HCT116 (cell line): ENCODE measurements at regions not wholly inside any gene's neighbourhood (a gene's known extent, or its start where the extent isn't known, plus 50 kb on each side); places are given as distances from the start of the nearest gene placed in this dataset.

Experiments used
- ATAC-seq: fragments of 200-7000 bp; cut with Tn5 transposase; 2 replicates; pipeline ENCODE4 v1.9.1; 2020; ENCODE audit warnings: mild to moderate bottlenecking, moderate library complexity
- BruUV-seq: library from RNA; stranded (reverse); fragments of 400-500 nt; replicated peaks from 2 replicates; lab custom pipeline; 2021; lab: Mats Ljungman, UMichigan
- CTCF ChIA-PET: fragments of 300-600 bp; sonication (Branson Sonifier 250); formaldehyde crosslinking; loops from one replicate; lab custom pipeline; 2021; ENCODE audit warnings: antibody characterized with exemption; lab: Charles Lee
- POLR2A ChIA-PET: fragments of 300-600, 350-600 bp; sonication (Branson Sonifier 250); formaldehyde crosslinking; loops from one replicate; lab custom pipeline; 2021; ENCODE audit warnings: antibody characterized with exemption; lab: Charles Lee
- RAD21 ChIA-PET, 2 experiments: fragments of 300-600 bp; sonication (Branson Sonifier 250); formaldehyde crosslinking; loops; one replicate each; lab custom pipeline; 2023; ENCODE audit warnings: low total read pairs in 2 of 2; ENCODE audit not compliant: uncharacterized antibody in 2 of 2, unreplicated experiment in 2 of 2, low non-redundant PET in 1 of 2; lab: Charles Lee
- DNase-seq: peaks from one replicate; pipeline ENCODE4 v3.0.0-alpha.2; 2010; ENCODE audit warnings: low read depth, low spot score
- H2AFZ ChIP-seq: fragments of 200-600 bp; shearing (Covaris generic), sonication (generic); 2 replicates; pipeline ENCODE4 v1.6.1; 2017; ENCODE audit warnings: low read depth, mixed run types, mixed read lengths, antibody characterized with exemption, low read length; ENCODE audit not compliant: poor library complexity, severe bottlenecking
- H3K27ac ChIP-seq: 2 replicates; pipeline ENCODE4 v1.5.1; 2012; ENCODE audit warnings: low read depth, low read length
- H3K27me3 ChIP-seq: fragments of 200-600 bp; sonication (generic); 2 replicates; pipeline ENCODE4 v1.6.1; 2016; ENCODE audit warnings: mixed run types, low read length, mixed read lengths; ENCODE audit not compliant: insufficient read depth
- H3K36me3 ChIP-seq, 2 experiments: fragments of 200-500 bp in 1 of 2; fragments of 200-600 bp in 1 of 2; sonication (Bioruptor generic) in 1 of 2; sonication (generic) in 1 of 2; 2 replicates each; pipeline versions ENCODE4 v1.5.1 to v1.6.1; 2014 to 2016; ENCODE audit warnings: low read length in 2 of 2, inconsistent platforms in 1 of 2, mixed read lengths in 1 of 2, mixed run types in 1 of 2; ENCODE audit not compliant: insufficient read depth in 2 of 2, control insufficient read depth in 1 of 2
- H3K4me1 ChIP-seq, 2 experiments: fragments of 200-600 bp in 1 of 2; sonication (generic) in 1 of 2; 2 replicates each; pipeline versions ENCODE4 v1.5.1 to v1.6.1; 2012 to 2017; ENCODE audit warnings: low read length in 2 of 2, inconsistent platforms in 1 of 2, mild to moderate bottlenecking in 1 of 2, mixed read lengths in 1 of 2, mixed run types in 1 of 2, moderate library complexity in 1 of 2; ENCODE audit not compliant: insufficient read depth in 2 of 2, control insufficient read depth in 1 of 2
- H3K4me2 ChIP-seq: fragments of 200-600 bp; sonication (generic); 2 replicates; pipeline ENCODE4 v1.6.1; 2017; ENCODE audit warnings: mixed run types, low read length, mixed read lengths
- H3K4me3 ChIP-seq, 2 experiments: fragments of 200-600 bp in 1 of 2; sonication (generic) in 1 of 2; replicated peaks in 1 of 2; 2 replicates each; pipeline ENCODE4 v1.5.1; 2011 to 2016; ENCODE audit warnings: low read length in 2 of 2, control low read depth in 1 of 2, low read depth in 1 of 2, mild to moderate bottlenecking in 1 of 2, mixed read lengths in 1 of 2, mixed run types in 1 of 2
- H3K79me2 ChIP-seq: fragments of 200-600 bp; sonication (generic); 2 replicates; pipeline ENCODE4 v1.6.1; 2017; ENCODE audit warnings: mild to moderate bottlenecking, mixed run types, low read length, moderate library complexity, mixed read lengths; ENCODE audit not compliant: insufficient read depth
- H3K9ac ChIP-seq: fragments of 200-600 bp; sonication (generic); 2 replicates; pipeline ENCODE4 v1.6.1; 2016; ENCODE audit warnings: low read length, mixed read lengths
- H3K9me2 ChIP-seq: fragments of 200-600 bp; sonication (generic), shearing (Covaris generic); 2 replicates; pipeline ENCODE4 v1.6.1; 2017; ENCODE audit warnings: mixed run types, mild to moderate bottlenecking, moderate library complexity; ENCODE audit not compliant: insufficient read depth
- H3K9me3 ChIP-seq, 2 experiments: fragments of 200-500 bp in 1 of 2; fragments of 200-600 bp in 1 of 2; sonication (Bioruptor generic) in 1 of 2; sonication (generic) in 1 of 2; 2 replicates each; pipeline ENCODE4 v1.6.1; 2014 to 2017; ENCODE audit warnings: low read length in 2 of 2, mixed read lengths in 2 of 2, inconsistent platforms in 1 of 2, low read depth in 1 of 2, mild to moderate bottlenecking in 1 of 2, mixed run types in 1 of 2, moderate library complexity in 1 of 2; ENCODE audit not compliant: control insufficient read depth in 1 of 2, insufficient read depth in 1 of 2
- H4K20me1 ChIP-seq: fragments of 200-600 bp; sonication (generic), shearing (Covaris generic); 2 replicates; pipeline ENCODE4 v1.6.1; 2017; ENCODE audit warnings: mixed run types, mild to moderate bottlenecking, moderate library complexity; ENCODE audit not compliant: insufficient read depth
- EZH2 ChIP-seq: fragments of 200-600 bp; sonication (generic); IDR thresholded peaks from 2 replicates; pipeline ENCODE4 v1.6.1; 2017; ENCODE audit warnings: antibody characterized with exemption, mixed run types
- EZH2phosphoT487 ChIP-seq: fragments of 200-600 bp; IDR thresholded peaks from 2 replicates; pipeline ENCODE4 v1.6.1; 2018; ENCODE audit warnings: antibody characterized with exemption, borderline replicate concordance
- JUND ChIP-seq: IDR thresholded peaks from 2 replicates; pipeline ENCODE4 v1.6.1; 2012
- POLR2AphosphoS5 ChIP-seq: IDR thresholded peaks from 2 replicates; pipeline ENCODE4 v1.6.1; 2011; ENCODE audit warnings: mild to moderate bottlenecking, low read depth, low read length, moderate library complexity
- RAD21 ChIP-seq: IDR thresholded peaks from 2 replicates; pipeline ENCODE4 v1.6.1; 2012; ENCODE audit warnings: low read depth, mild to moderate bottlenecking
- SIN3A ChIP-seq: IDR thresholded peaks from 2 replicates; pipeline ENCODE4 v1.6.1; 2012; ENCODE audit warnings: low read depth
- SP1 ChIP-seq: IDR thresholded peaks from 2 replicates; pipeline ENCODE4 v1.6.1; 2012; ENCODE audit warnings: low read depth
- SRF ChIP-seq: IDR thresholded peaks from 2 replicates; pipeline ENCODE4 v1.6.1; 2012; ENCODE audit warnings: low read depth
- YY1 ChIP-seq: IDR thresholded peaks from 2 replicates; pipeline ENCODE4 v1.6.1; 2011; ENCODE audit warnings: low read length, low read depth, moderate library complexity, mild to moderate bottlenecking; ENCODE audit not compliant: insufficient replicate concordance; ENCODE audit errors: extremely low read depth
- intact Hi-C: fragments of 100-400 bp; cut with micrococcal nuclease; formaldehyde crosslinking; loops from 2 replicates; pipeline ENCODE4 v1.10.0; 2022
- TF ChIP-seq, protein P1 (sequence below), 3 experiments: fragments of 200-600 bp in 1 of 3; sonication (generic) in 1 of 3; IDR thresholded peaks in 2 of 3; conservative IDR thresholded peaks in 1 of 3; 2 replicates each; pipeline ENCODE4 v1.5.1; 2012 to 2017; ENCODE audit warnings: low read depth in 2 of 3, low read length in 2 of 3, antibody characterized with exemption in 1 of 3, borderline replicate concordance in 1 of 3, control low read depth in 1 of 3, mild to moderate bottlenecking in 1 of 3, mixed read lengths in 1 of 3, mixed run types in 1 of 3, moderate library complexity in 1 of 3; ENCODE audit not compliant: insufficient read depth in 1 of 3
- TF ChIP-seq, protein P2 (sequence below): IDR thresholded peaks from 2 replicates; pipeline ENCODE4 v1.6.1; 2012
- TF ChIP-seq, protein P3 (sequence below): IDR thresholded peaks from 2 replicates; pipeline ENCODE4 v1.6.1; 2011; ENCODE audit warnings: mild to moderate bottlenecking, low read length, moderate library complexity; ENCODE audit not compliant: insufficient replicate concordance; ENCODE audit errors: extremely low read depth
- TF ChIP-seq, protein P4 (sequence below): IDR thresholded peaks from 2 replicates; pipeline ENCODE4 v1.6.1; 2012; ENCODE audit warnings: low read depth

DNA sequence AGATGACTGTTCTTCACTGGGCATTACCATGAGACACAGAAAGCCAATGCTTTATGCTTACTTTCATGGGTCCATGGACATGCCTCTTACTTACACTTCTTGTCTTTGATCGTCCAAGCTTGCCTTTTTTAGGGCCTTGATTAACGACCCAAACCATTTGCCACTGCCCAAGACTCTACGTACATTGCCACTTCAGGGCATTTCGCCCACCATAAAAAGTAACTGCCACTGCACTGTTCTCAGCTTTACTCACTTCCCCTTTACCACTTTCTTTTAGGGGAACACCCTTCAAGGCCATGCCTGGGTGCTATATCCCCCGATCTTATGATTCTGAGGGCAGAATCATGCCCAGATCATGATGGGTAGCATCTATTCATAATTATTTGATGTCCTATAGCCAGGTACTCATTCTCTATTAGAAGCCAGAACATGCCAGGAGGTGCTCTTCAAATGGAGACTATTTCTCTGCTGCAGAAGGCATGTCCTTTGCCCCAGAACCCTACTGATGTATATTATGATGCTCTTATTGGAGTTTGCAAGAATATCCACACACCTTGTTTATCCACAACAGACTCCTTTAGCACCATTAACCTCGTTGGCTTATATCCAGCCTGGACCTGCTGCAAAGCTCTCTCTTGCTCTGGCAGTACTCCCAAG lies 64.1 kb upstream of the RAD23B start:
- H3K4me3 ChIP-seq, result no peak overlapping the region
- no peak overlapping the region for H3K9ac ChIP-seq
- no peaks in the 10 kb centered on the region for H4K20me1 ChIP-seq
- ChIA-PET POLR2A (no interaction called here), RAD21 (no interaction called here), CTCF (no interaction called here)
- intact Hi-C loops, result no loop called here
- H3K79me2 ChIP-seq, result peaks cover 20% of the 10 kb centered on the region
- H3K27ac ChIP-seq, result no peak overlapping the region
- H3K4me2 ChIP-seq, result no peak overlapping the region
- H3K4me1 ChIP-seq, result peaks cover 35 to 64% of the 10 kb centered on the region in 2 experiments
- TF ChIP-seq SRF, result no peak
- TF ChIP-seq, protein P1, sequence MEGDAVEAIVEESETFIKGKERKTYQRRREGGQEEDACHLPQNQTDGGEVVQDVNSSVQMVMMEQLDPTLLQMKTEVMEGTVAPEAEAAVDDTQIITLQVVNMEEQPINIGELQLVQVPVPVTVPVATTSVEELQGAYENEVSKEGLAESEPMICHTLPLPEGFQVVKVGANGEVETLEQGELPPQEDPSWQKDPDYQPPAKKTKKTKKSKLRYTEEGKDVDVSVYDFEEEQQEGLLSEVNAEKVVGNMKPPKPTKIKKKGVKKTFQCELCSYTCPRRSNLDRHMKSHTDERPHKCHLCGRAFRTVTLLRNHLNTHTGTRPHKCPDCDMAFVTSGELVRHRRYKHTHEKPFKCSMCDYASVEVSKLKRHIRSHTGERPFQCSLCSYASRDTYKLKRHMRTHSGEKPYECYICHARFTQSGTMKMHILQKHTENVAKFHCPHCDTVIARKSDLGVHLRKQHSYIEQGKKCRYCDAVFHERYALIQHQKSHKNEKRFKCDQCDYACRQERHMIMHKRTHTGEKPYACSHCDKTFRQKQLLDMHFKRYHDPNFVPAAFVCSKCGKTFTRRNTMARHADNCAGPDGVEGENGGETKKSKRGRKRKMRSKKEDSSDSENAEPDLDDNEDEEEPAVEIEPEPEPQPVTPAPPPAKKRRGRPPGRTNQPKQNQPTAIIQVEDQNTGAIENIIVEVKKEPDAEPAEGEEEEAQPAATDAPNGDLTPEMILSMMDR (IDR thresholded peaks at IDR 0.05 in 2 of 3, conservative IDR thresholded peaks at IDR 0.05 in 1 of 3; ENCODE audit: borderline replicate concordance in 1 of 3, insufficient read depth in 1 of 3, low read depth in 2 of 3, low read length in 2 of 3), result no peak
- no peak for TF ChIP-seq YY1
- TF ChIP-seq POLR2AphosphoS5, result no peak
- TF ChIP-seq, protein P2, sequence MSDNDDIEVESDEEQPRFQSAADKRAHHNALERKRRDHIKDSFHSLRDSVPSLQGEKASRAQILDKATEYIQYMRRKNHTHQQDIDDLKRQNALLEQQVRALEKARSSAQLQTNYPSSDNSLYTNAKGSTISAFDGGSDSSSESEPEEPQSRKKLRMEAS, result no peak
- TF ChIP-seq RAD21, result no peak
- TF ChIP-seq SIN3A, result no peak
- TF ChIP-seq, protein P3, sequence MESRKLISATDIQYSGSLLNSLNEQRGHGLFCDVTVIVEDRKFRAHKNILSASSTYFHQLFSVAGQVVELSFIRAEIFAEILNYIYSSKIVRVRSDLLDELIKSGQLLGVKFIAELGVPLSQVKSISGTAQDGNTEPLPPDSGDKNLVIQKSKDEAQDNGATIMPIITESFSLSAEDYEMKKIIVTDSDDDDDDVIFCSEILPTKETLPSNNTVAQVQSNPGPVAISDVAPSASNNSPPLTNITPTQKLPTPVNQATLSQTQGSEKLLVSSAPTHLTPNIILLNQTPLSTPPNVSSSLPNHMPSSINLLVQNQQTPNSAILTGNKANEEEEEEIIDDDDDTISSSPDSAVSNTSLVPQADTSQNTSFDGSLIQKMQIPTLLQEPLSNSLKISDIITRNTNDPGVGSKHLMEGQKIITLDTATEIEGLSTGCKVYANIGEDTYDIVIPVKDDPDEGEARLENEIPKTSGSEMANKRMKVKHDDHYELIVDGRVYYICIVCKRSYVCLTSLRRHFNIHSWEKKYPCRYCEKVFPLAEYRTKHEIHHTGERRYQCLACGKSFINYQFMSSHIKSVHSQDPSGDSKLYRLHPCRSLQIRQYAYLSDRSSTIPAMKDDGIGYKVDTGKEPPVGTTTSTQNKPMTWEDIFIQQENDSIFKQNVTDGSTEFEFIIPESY, result no peak
- no peak for TF ChIP-seq SP1
- no peak for TF ChIP-seq JUND
- no peak for TF ChIP-seq EZH2
- no peak for TF ChIP-seq EZH2phosphoT487
- TF ChIP-seq, protein P4, sequence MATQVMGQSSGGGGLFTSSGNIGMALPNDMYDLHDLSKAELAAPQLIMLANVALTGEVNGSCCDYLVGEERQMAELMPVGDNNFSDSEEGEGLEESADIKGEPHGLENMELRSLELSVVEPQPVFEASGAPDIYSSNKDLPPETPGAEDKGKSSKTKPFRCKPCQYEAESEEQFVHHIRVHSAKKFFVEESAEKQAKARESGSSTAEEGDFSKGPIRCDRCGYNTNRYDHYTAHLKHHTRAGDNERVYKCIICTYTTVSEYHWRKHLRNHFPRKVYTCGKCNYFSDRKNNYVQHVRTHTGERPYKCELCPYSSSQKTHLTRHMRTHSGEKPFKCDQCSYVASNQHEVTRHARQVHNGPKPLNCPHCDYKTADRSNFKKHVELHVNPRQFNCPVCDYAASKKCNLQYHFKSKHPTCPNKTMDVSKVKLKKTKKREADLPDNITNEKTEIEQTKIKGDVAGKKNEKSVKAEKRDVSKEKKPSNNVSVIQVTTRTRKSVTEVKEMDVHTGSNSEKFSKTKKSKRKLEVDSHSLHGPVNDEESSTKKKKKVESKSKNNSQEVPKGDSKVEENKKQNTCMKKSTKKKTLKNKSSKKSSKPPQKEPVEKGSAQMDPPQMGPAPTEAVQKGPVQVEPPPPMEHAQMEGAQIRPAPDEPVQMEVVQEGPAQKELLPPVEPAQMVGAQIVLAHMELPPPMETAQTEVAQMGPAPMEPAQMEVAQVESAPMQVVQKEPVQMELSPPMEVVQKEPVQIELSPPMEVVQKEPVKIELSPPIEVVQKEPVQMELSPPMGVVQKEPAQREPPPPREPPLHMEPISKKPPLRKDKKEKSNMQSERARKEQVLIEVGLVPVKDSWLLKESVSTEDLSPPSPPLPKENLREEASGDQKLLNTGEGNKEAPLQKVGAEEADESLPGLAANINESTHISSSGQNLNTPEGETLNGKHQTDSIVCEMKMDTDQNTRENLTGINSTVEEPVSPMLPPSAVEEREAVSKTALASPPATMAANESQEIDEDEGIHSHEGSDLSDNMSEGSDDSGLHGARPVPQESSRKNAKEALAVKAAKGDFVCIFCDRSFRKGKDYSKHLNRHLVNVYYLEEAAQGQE, result no peak
- ATAC-seq (no peak), DNase-seq (no peak)
- no peaks in the 10 kb centered on the region for H3K9me3 ChIP-seq
- BruUV-seq, result no TSS peak
- no peaks in the 10 kb centered on the region for H3K9me2 ChIP-seq
- no peak overlapping the region for H2AFZ ChIP-seq
- H3K36me3 ChIP-seq, result no peaks in the 10 kb centered on the region
- no peaks in the 10 kb centered on the region for H3K27me3 ChIP-seq
